ENCODE measurements at regions not wholly inside any gene's neighbourhood (a gene's known extent, or its start where the extent isn't known, plus 50 kb on each side); places are given as distances from the start of the nearest gene placed in this dataset.

DNA sequence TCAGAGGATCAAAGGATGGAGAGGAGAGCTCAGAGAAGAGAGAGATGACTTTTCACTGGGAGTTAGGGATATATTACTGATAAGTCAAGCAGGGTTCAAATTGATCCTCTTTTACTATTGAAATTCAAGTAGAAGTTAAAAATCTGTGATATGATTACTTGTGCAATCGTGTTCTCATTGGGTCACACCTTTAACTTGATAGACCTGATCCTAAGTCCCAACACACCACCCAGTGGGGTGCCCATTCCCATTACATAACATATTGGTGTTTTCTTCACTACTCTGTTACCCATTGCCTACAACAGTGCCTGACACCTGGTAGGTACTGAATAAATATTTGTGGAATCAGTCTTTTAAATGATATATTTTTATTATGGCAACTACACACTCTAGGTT, 66.4 kb upstream of the PICALM start:
- TF ChIP-seq, protein P1, sequence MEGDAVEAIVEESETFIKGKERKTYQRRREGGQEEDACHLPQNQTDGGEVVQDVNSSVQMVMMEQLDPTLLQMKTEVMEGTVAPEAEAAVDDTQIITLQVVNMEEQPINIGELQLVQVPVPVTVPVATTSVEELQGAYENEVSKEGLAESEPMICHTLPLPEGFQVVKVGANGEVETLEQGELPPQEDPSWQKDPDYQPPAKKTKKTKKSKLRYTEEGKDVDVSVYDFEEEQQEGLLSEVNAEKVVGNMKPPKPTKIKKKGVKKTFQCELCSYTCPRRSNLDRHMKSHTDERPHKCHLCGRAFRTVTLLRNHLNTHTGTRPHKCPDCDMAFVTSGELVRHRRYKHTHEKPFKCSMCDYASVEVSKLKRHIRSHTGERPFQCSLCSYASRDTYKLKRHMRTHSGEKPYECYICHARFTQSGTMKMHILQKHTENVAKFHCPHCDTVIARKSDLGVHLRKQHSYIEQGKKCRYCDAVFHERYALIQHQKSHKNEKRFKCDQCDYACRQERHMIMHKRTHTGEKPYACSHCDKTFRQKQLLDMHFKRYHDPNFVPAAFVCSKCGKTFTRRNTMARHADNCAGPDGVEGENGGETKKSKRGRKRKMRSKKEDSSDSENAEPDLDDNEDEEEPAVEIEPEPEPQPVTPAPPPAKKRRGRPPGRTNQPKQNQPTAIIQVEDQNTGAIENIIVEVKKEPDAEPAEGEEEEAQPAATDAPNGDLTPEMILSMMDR (IDR thresholded peaks at IDR 0.05): no peak
- TF ChIP-seq POLR2A (IDR thresholded peaks at IDR 0.05): no peak

Data from ovary (tissue), 3 donors.